ENCODE measurements at regions not wholly inside any gene's neighbourhood (a gene's known extent, or its start where the extent isn't known, plus 50 kb on each side); places are given as distances from the start of the nearest gene placed in this dataset.

DNA sequence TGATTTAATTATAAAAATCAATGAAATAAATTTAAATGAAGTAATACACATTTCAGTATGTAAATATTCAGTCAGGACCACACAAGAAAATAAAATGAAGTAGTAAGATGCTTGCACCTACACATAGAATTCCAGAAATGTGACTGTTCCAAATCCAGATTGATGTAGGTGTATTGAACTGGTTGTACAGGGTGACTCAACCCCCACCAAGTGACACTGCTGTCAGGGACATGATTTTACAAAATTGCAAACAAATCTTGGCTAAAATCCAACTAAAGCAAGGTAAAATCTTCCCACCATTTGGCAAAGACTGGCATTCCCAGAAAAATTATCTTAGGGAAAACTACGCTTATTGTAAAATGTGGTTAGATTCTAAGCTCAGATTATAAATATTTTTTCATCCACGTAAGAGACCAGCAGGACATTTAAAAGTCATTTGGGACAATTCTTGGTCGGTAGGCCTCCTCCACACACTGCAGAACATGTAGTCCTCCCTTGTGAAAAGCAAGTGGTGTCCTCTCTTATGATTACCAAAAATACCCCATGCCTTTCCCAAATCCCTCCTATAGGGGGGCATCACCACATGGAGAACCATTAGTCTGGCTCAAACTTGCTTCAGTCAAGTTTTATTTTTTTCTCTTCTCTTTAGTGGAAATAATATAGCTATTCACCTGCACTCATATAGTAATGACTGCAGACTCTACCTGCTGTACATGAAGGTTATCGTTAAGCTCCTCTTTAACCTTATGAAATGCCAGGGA is 287.1 kb upstream of the SMIM30 start:
- H4K20me1 ChIP-seq (ENCODE audit: control insufficient read depth, insufficient read depth), result no peaks in the 10 kb centered on the region
- H3K4me2 ChIP-seq (ENCODE audit: control insufficient read depth, insufficient read depth), result no peak overlapping the region
- intact Hi-C loops (cut with micrococcal nuclease; ENCODE audit: unreplicated experiment), result loop anchor here (2.0 kb wide), 1 partner anchor 293 kb away; no protein-coding TSS in a partner anchor
- ChIA-PET SMC1A (ENCODE audit: uncharacterized antibody, unreplicated experiment) (interaction anchor here (0.7 to 1.4 kb wide), 4 partner anchors 12 to 289 kb away, joined by 3 to 6 read pairs (median 4); no protein-coding TSS in a partner anchor), POLR2A (no interaction called here), CTCF (interaction anchor here (0.6 to 4.3 kb wide), 5 partner anchors 14 to 305 kb away, joined by 3 to 35 read pairs (median 4); no protein-coding TSS in a partner anchor), RAD21 (ENCODE audit: unreplicated experiment) (interaction anchor here (0.6 kb wide), 1 partner anchor 16 kb away, joined by 4 read pairs; no protein-coding TSS in a partner anchor)
- no peaks in the 10 kb centered on the region for H3K9me3 ChIP-seq (replicated peaks; ENCODE audit: control insufficient read depth, insufficient read depth, low read length)
- BruUV-seq (replicated peaks), result no TSS peak
- in situ Hi-C loops (cut with MboI), result loop anchor here (10.0 kb wide), 1 partner anchor 289 kb away; no protein-coding TSS in a partner anchor
- DNase-seq (ENCODE audit: low read depth, low spot score) (no peak), ATAC-seq (no peak), FAIRE-seq (no peak)
- no peak overlapping the region for H2AFZ ChIP-seq (ENCODE audit: control insufficient read depth, low read depth, low read length)
- no peaks in the 10 kb centered on the region for H3K79me2 ChIP-seq (ENCODE audit: control insufficient read depth, insufficient read depth, low read length)
- H3K27ac ChIP-seq (ENCODE audit: control insufficient read depth, insufficient read depth), result no peak overlapping the region
- 45% methylated on average over 4 of the region's 4 CpGs for WGBS (ENCODE audit: insufficient coverage, insufficient replicate concordance, low lambda C conversion rate, missing lambda C conversion rate)
- H3K36me3 ChIP-seq (ENCODE audit: control insufficient read depth in 2 of 2, insufficient read depth in 2 of 2, low read length in 1 of 2), result no peaks in the 10 kb centered on the region
- H3K9ac ChIP-seq (ENCODE audit: control insufficient read depth, insufficient read depth, low read length), result no peak overlapping the region
- H3K4me3 ChIP-seq, result no peak overlapping the region
- no peaks in the 10 kb centered on the region for H3K27me3 ChIP-seq (replicated peaks in 1 of 2; ENCODE audit: control insufficient read depth in 2 of 2, insufficient read depth in 2 of 2, low read length in 1 of 2)
- no peaks in the 10 kb centered on the region for H3K4me1 ChIP-seq (ENCODE audit: control insufficient read depth, insufficient read depth, low read length)
- no peak for TF ChIP-seq RAD51 (IDR thresholded peaks at IDR 0.05)
- TF ChIP-seq SIX5 (IDR thresholded peaks at IDR 0.05; ENCODE audit: low read depth, low read length, severe bottlenecking), result no peak
- TF ChIP-seq E2F8 (IDR thresholded peaks at IDR 0.05; ENCODE audit: low read depth, partially characterized antibody), result no peak
- no peak for TF ChIP-seq BACH1 (IDR thresholded peaks at IDR 0.05; ENCODE audit: borderline replicate concordance)
- TF ChIP-seq ZSCAN29 (IDR thresholded peaks at IDR 0.05), result no peak
- TF ChIP-seq DPF2 (IDR thresholded peaks at IDR 0.05), result no peak
- no peak for TF ChIP-seq CBX3 (IDR thresholded peaks at IDR 0.05; ENCODE audit: borderline replicate concordance, low read depth)
- TF ChIP-seq TCF12 (IDR thresholded peaks at IDR 0.05; ENCODE audit: low read depth, low read length), result no peak
- TF ChIP-seq NBN (IDR thresholded peaks at IDR 0.05), result no peak
- no peak for TF ChIP-seq CUX1 (IDR thresholded peaks at IDR 0.05; ENCODE audit: insufficient replicate concordance, low read depth, low read length)
- TF ChIP-seq, protein P1, sequence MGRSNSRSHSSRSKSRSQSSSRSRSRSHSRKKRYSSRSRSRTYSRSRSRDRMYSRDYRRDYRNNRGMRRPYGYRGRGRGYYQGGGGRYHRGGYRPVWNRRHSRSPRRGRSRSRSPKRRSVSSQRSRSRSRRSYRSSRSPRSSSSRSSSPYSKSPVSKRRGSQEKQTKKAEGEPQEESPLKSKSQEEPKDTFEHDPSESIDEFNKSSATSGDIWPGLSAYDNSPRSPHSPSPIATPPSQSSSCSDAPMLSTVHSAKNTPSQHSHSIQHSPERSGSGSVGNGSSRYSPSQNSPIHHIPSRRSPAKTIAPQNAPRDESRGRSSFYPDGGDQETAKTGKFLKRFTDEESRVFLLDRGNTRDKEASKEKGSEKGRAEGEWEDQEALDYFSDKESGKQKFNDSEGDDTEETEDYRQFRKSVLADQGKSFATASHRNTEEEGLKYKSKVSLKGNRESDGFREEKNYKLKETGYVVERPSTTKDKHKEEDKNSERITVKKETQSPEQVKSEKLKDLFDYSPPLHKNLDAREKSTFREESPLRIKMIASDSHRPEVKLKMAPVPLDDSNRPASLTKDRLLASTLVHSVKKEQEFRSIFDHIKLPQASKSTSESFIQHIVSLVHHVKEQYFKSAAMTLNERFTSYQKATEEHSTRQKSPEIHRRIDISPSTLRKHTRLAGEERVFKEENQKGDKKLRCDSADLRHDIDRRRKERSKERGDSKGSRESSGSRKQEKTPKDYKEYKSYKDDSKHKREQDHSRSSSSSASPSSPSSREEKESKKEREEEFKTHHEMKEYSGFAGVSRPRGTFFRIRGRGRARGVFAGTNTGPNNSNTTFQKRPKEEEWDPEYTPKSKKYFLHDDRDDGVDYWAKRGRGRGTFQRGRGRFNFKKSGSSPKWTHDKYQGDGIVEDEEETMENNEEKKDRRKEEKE (IDR thresholded peaks at IDR 0.05), result no peak
- no peak for TF ChIP-seq BHLHE40 (IDR thresholded peaks at IDR 0.05; ENCODE audit: borderline replicate concordance in 1 of 2, low read depth in 2 of 2, low read length in 1 of 2)
- TF ChIP-seq NFYA (IDR thresholded peaks at IDR 0.05; ENCODE audit: borderline replicate concordance, low read depth, low read length), result no peak
